ENCODE measurements at regions not wholly inside any gene's neighbourhood (a gene's known extent, or its start where the extent isn't known, plus 50 kb on each side); places are given as distances from the start of the nearest gene placed in this dataset.
"Not testable (repeated sequence)": the region's sequence is repeated elsewhere in the genome, so short reads cannot be mapped to it uniquely, and the experiment has no call there.

- DNase-seq, result no peak
Observed at GRCh38 chr3:101913168-101913567, 63.9 kb downstream of the NFKBIZ start.

DNA sequence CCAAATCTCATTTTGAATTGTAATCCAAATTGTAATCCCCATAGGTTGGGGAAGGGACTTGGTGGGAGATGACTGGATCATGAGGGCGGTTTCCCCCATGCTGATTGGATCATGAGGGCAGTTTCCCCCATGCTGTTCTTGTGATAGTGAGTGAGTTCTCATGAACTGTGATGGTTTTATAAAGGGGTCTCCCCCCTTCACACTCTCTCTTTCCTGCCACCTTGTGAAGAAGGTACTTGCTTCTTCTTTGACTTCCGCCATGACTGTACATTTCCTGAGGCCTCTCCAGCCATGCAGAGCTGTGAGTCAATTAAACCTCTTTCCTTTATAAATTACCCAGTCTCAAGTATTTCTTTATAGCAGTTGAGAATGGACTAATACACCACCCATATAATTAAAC, 68.4 kb downstream of the NFKBIZ start:
- DNase-seq, result not testable (repeated sequence)

DNA sequence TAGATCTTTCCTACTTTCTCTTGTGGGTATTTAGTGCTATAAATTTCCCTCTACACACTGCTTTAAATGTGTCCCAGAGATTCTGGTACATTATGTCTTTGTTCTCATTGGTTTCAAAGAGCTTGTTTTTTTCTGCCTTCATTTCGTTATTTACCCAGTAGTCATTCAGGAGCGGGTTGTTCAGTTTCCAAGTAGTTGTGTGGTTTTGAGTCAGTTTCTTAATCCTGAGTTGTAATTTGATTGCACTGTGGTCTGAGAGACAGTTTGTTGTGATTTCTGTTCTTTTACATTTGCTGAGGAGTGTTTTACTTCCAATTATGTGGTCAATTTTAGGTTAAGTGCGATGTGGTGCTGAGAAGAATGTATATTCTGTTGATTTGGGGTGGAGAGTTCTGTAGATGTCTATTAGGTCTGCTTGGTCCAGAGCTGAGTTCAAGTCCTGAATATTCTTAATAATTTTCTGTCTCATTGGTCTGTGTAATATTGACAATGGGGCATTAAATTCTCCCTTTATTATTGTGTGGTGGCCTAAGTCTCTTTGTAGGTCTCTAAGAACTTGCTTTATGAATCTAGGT, 72.9 kb downstream of the NFKBIZ start:
- DNase-seq, result not testable (repeated sequence)

DNA sequence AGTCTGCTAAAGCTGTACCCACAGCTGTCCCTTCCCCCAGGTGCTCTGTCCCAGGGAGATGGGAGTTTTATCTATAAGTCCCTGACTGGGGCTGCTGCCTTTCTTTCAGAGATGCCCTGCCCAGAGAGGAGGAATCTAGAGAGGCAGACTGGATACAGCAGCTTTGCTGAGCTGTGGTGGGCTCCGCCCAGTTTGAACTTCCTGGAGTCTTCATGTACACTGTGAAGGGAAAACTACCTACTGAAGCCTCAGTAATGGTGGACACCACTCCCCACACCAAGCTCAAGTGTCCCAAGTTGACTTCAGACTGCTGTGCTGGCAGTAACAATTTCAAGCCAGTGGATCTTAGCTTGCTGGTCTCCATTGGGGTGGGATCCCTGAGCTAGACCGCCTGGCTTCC, 75.3 kb downstream of the NFKBIZ start:
- DNase-seq, result not testable (repeated sequence)

DNA sequence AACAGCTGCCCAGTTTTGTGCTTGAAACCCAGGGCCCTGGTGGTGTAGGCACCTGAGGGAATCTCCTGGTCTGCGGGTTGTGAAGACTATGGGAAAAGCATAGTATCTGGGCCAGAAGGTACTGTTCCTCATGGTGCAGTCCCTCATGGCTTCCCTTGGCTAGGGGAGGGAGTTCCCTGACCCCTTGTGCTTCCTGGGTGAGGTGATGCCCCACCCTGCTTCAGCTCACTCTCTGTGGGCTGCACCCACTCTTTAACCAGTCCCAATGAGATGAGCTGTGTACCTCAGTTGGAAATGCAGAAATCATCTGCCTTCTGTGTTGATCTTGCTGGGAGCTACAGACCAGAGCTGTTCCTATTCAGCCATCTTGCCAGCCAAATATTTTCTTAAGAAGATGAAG, 75.8 kb downstream of the NFKBIZ start:
- not testable (repeated sequence) for DNase-seq

- DNase-seq, result peak in 1 of 2 experiments; percentile 54
Observed at GRCh38 chr3:101925564-101925963, 76.2 kb downstream of the NFKBIZ start.

- DNase-seq, result no peak
Observed at GRCh38 chr3:101926594-101927105, 77.3 kb downstream of the NFKBIZ start.

DNA sequence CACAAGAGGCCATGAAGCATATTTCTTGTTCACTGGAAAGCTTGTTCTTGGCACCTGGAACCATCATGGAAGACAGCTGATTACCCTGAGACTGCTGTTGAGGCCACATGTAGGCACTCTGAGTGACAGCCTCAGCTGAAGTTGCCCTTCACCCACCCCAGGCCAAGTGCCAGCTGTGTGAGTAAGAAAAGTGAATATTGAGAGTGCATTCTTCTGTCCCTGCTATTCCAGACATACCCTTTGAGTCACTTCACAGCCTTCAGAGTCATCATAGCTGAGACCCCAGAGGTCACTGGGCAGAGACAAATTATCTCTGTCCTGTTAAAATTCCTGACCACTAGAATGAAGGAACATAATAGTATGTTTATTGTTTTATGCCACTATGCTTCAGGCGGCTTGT, 79.6 kb downstream of the NFKBIZ start:
- no peak for DNase-seq

DNA sequence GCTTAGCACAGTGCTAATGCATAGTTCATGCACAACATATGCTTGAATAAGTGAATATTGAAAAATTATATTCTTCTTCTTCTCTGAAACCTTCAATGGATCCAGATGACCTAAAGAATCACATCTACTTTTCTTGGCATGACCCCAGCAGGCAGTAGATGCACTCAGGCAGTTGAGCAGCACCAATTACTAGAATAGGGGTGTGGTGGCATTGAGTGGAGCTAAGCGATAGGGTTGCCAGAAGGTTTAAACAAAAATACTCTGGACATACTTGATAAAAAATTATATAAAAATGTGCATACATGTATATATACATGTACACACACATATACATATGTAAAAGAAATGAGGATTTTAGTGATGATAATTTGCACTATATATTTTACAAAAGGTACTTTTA, 81.8 kb downstream of the NFKBIZ start:
- no peak for DNase-seq

GRCh38 chr3:101932326-101933068, 83.2 kb downstream of the NFKBIZ start:
- no peak for DNase-seq

GRCh38 chr3:101936419-101937356, 87.4 kb downstream of the NFKBIZ start:
- no peak for DNase-seq

DNA sequence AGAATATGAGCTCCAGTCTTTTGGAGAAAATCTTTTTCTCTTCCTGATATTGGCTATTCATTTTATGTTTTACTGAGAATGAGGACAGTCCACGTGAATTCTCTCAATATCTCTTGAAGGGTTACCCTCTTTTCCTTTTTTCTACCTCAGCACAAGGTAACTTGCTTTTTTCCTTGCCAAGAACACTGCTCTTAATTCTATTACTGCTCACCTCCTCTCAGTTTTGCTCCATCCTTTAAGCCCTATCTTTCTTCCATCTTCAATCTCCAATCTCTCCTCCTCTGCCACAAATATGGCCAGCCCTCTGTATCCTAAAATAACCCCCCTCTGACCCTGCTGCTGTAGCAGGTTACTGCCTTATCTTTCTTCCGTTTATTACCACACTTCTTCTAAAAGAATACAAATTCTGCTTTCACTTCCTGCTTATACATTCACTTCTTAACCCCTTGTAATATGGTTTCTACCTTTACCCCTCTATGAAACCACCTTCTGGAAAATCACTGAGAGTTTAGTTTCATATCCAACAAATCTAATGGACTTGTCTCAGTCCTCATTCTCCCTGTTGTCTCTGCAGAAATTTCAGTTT, 89.0 kb downstream of the NFKBIZ start:
- no peak for DNase-seq

GRCh38 chr3:101939361-101940049, 90.2 kb downstream of the NFKBIZ start:
- DNase-seq, result no peak

GRCh38 chr3:101940521-101941317, 91.4 kb downstream of the NFKBIZ start:
- DNase-seq, result peak in 1 of 2 experiments; percentile 10

DNA sequence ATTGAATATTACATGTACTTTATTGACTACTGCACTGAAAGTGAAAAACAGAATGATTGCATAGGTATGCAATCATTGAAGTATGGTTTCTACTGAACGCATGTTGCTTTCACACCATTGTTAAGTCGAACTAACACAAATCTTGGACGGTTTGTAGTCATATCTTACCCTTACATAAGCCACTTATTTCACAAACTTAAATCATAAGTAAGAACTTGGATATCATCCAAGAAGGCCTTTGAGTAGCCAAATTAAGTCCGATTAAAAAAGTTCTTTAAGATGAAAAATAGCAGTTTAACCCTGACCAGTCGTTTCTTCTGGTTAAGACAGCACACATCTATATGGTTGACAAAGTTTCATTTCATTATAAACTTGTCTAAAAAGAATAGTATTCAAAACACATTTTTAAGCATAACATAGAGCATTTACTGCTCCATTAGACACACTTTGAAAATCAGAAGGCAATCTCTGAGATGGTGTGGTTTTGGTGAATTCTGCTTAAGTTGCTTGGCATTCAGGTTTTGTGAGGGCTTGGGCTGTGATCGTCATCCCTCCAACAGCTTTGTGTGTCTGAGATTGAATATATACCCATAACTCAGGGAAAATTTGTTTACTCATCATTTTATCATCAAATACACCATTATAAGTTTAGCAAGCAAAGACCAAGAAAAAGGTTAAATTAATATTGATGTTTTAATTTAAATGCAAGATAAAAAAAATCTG, 92.2 kb downstream of the NFKBIZ start:
- no peak for DNase-seq

- no peak for DNase-seq
Observed at GRCh38 chr3:101942356-101942755, 93.0 kb downstream of the NFKBIZ start.

DNA sequence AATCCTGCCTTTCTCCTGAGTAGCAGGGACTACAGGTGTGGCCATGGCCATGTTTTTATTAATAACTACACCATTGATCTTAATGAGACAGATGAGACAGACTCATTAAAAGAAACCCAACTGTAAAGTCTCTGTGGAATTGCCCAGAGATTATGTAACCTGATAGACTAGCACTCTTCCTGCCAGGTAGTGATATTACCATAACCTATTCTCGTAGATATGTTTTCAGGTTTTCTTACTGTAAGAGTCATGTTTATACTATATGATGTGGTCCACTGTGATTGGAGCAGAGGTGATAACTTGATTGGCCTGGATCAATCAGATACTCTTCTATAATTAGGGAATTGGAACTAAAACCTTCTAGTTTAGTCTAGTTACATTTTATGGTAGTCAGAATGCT, 93.7 kb downstream of the NFKBIZ start:
- DNase-seq, result no peak

GRCh38 chr3:101944308-101944707, 95.0 kb downstream of the NFKBIZ start:
- no peak for DNase-seq

DNA sequence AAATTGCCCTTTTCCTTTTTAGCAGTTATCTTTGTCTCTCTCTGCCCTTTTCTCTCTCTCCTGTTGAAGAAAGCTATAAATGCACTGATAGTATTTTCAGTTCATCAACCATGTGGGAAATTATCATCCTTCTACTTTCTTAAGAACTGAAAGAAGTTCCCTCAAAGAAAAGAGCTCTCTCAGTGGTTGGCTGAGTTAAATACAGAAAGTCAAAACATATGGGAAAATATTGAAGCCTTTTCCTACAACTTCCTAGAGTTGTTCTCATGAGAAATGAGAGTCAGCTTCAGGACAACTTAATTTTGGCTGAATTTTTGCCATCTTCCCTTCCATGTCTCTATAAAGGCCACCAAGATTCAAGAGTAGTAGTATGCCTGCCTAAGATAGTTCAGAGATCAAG, 96.7 kb downstream of the NFKBIZ start:
- no peak for DNase-seq

DNA sequence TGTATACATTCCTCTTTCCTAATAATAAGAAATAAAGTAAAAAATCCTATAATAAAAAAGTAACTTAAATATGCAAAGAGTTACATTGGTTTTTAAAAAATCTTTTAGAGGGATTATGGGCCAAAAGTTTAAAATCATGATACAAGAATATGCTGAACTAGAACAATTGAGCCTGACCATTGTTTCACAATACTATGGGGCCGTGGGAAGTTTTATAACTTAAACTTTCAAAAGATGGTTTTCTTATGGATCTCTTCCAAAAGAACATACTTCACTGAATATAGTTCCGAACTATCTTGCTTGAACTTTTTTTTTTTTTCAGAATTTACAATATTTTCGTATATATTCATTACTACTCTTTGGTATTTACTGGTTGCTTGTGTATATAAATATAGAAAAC, 97.6 kb downstream of the NFKBIZ start:
- no peak for DNase-seq

DNA sequence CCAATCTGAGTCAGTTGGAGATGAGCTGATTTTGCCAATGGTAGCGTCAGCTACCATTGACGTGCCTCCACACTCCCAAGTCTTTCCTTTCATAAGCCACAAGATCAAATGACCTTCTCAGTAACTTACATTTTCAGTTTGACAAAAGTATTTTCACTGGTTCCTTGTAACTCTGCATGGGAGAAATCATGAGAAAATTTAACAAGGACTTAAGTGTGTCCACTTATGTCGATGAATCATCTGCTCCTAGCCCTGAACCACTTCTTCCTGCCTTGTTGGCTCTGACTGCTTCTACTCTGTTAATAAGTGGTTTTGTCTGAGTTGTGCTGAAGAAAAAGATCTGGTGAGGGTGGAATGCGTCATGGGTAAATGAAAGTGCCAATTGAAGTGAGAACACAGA, 101.2 kb downstream of the NFKBIZ start:
- no peak for DNase-seq

Data from NCI-H526 (cell line).